ENCODE measurements at regions not wholly inside any gene's neighbourhood (a gene's known extent, or its start where the extent isn't known, plus 50 kb on each side); places are given as distances from the start of the nearest gene placed in this dataset.
A peak's percentile ranks its signal among the peaks of the same experiment; 100 is the strongest.

- Histone ChIP-seq H3K36me3 (ENCODE audit: control insufficient read depth in 4 of 4, insufficient read depth in 4 of 4, low read length in 4 of 4) (no peaks in the 10 kb centered on the region), H3K4me3 (no peak overlapping the region), H3K9ac (ENCODE audit: insufficient read depth in 1 of 2, low read length in 2 of 2) (no peak overlapping the region), H3K4me1 (ENCODE audit: control insufficient read depth in 5 of 5, insufficient read depth in 5 of 5, low read length in 5 of 5) (peaks cover 0 to 24% (median 17%) of the 10 kb centered on the region in 5 donors), H3K27me3 (ENCODE audit: control insufficient read depth in 3 of 3, insufficient read depth in 3 of 3, low read length in 2 of 3) (no peaks in the 10 kb centered on the region), H3K9me3 (ENCODE audit: control insufficient read depth in 4 of 4, insufficient read depth in 3 of 4, low read length in 3 of 4) (peaks cover 0 to 6% (median 2%) of the 10 kb centered on the region in 4 donors), H3K27ac (ENCODE audit: low read depth in 1 of 2, low read length in 1 of 2) (no peak overlapping the region)
- TF ChIP-seq, protein P1, sequence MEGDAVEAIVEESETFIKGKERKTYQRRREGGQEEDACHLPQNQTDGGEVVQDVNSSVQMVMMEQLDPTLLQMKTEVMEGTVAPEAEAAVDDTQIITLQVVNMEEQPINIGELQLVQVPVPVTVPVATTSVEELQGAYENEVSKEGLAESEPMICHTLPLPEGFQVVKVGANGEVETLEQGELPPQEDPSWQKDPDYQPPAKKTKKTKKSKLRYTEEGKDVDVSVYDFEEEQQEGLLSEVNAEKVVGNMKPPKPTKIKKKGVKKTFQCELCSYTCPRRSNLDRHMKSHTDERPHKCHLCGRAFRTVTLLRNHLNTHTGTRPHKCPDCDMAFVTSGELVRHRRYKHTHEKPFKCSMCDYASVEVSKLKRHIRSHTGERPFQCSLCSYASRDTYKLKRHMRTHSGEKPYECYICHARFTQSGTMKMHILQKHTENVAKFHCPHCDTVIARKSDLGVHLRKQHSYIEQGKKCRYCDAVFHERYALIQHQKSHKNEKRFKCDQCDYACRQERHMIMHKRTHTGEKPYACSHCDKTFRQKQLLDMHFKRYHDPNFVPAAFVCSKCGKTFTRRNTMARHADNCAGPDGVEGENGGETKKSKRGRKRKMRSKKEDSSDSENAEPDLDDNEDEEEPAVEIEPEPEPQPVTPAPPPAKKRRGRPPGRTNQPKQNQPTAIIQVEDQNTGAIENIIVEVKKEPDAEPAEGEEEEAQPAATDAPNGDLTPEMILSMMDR (IDR thresholded peaks at IDR 0.05; ENCODE audit: control extremely low read depth, extremely low read depth), result no peak
- 88 to 100% methylated on average over 1 of the region's 1 CpG for WGBS, 2 donors
- ATAC-seq (ENCODE audit: insufficient read depth, low FRiP score) (no peak), DNase-seq (peak; percentile 46 to 87 (median 82))
Measured at GRCh38 chr10:78377356-78377755, 343.7 kb downstream of the RPS24 start.

DNA sequence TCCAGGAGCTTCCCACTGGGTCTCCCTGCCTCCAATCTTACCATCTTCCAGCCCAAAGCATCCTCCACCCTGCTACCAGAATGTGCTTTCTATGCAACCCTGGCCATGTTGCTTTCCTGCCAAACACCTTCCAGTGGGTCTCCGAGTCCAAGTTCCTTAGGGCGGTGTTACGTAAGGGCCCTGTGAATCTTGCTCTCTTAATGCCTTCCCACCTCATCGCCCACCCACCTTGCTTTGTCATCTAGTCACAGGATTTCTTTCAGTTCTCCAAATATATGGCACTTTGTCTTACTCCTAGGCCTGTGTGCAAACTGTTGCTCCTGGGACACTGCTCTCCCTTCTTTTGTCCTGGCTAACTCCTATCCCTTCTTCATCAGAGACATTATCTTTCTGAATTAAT is 344.5 kb downstream of the RPS24 start:
- DNase-seq (no peak), ATAC-seq (ENCODE audit: insufficient read depth, low FRiP score) (no peak)
- H3K4me3 ChIP-seq, result no peak overlapping the region
- TF ChIP-seq, protein P1 (IDR thresholded peaks at IDR 0.05; ENCODE audit: control extremely low read depth, extremely low read depth), result no peak
- no peaks in the 10 kb centered on the region for H3K27me3 ChIP-seq (ENCODE audit: control insufficient read depth in 3 of 3, insufficient read depth in 3 of 3, low read length in 2 of 3)
- H3K4me1 ChIP-seq (ENCODE audit: control insufficient read depth in 5 of 5, insufficient read depth in 5 of 5, low read length in 5 of 5), result peaks cover 0 to 25% (median 17%) of the 10 kb centered on the region in 5 donors
- H3K9me3 ChIP-seq (ENCODE audit: control insufficient read depth in 4 of 4, insufficient read depth in 3 of 4, low read length in 3 of 4), result peaks cover 0 to 6% (median 2%) of the 10 kb centered on the region in 4 donors
- WGBS, 2 donors, result 91 to 94% methylated on average over 4 of the region's 4 CpGs
- no peaks in the 10 kb centered on the region for H3K36me3 ChIP-seq (ENCODE audit: control insufficient read depth in 4 of 4, insufficient read depth in 4 of 4, low read length in 4 of 4)
- no peak overlapping the region for H3K9ac ChIP-seq (ENCODE audit: insufficient read depth in 1 of 2, low read length in 2 of 2)
- H3K27ac ChIP-seq (ENCODE audit: low read depth in 1 of 2, low read length in 1 of 2), result no peak overlapping the region

GRCh38 chr10:78381107-78381506 is 347.4 kb downstream of the RPS24 start:
- ATAC-seq (ENCODE audit: insufficient read depth, low FRiP score), result no peak
- no peak overlapping the region for H3K27ac ChIP-seq (ENCODE audit: low read depth in 1 of 2, low read length in 1 of 2)
- H3K36me3 ChIP-seq (ENCODE audit: control insufficient read depth in 4 of 4, insufficient read depth in 4 of 4, low read length in 4 of 4), result no peaks in the 10 kb centered on the region
- TF ChIP-seq, protein P1 (IDR thresholded peaks at IDR 0.05; ENCODE audit: control extremely low read depth, extremely low read depth), result no peak
- DNase-seq, result no peak
- H3K27me3 ChIP-seq (ENCODE audit: control insufficient read depth in 3 of 3, insufficient read depth in 3 of 3, low read length in 2 of 3), result no peaks in the 10 kb centered on the region
- H3K9me3 ChIP-seq (ENCODE audit: control insufficient read depth in 4 of 4, insufficient read depth in 3 of 4, low read length in 3 of 4), result peaks cover 0 to 6% (median 2%) of the 10 kb centered on the region in 4 donors
- H3K4me1 ChIP-seq (ENCODE audit: control insufficient read depth in 5 of 5, insufficient read depth in 5 of 5, low read length in 5 of 5), result peaks cover 0 to 36% (median 20%) of the 10 kb centered on the region in 5 donors
- no peak overlapping the region for H3K4me3 ChIP-seq
- 60 to 61% methylated on average over 19 of the region's 19 CpGs for WGBS, 2 donors
- no peak overlapping the region for H3K9ac ChIP-seq (ENCODE audit: insufficient read depth in 1 of 2, low read length in 2 of 2)

GRCh38 chr10:78382047-78382446 is 348.4 kb downstream of the RPS24 start:
- DNase-seq, result no peak
- H3K36me3 ChIP-seq (ENCODE audit: control insufficient read depth in 4 of 4, insufficient read depth in 4 of 4, low read length in 4 of 4), result no peaks in the 10 kb centered on the region
- no peak overlapping the region for H3K4me3 ChIP-seq
- H3K27ac ChIP-seq (ENCODE audit: low read depth in 1 of 2, low read length in 1 of 2), result no peak overlapping the region
- TF ChIP-seq, protein P1 (IDR thresholded peaks at IDR 0.05; ENCODE audit: control extremely low read depth, extremely low read depth), result no peak
- H3K9ac ChIP-seq (ENCODE audit: insufficient read depth in 1 of 2, low read length in 2 of 2), result no peak overlapping the region
- ATAC-seq (ENCODE audit: insufficient read depth, low FRiP score), result no peak
- no peaks in the 10 kb centered on the region for H3K27me3 ChIP-seq (ENCODE audit: control insufficient read depth in 3 of 3, insufficient read depth in 3 of 3, low read length in 2 of 3)
- WGBS, 2 donors, result 87 to 94% methylated on average over 5 of the region's 5 CpGs
- H3K9me3 ChIP-seq (ENCODE audit: control insufficient read depth in 4 of 4, insufficient read depth in 3 of 4, low read length in 3 of 4), result peaks cover 0 to 6% (median 2%) of the 10 kb centered on the region in 4 donors
- peaks cover 0 to 27% (median 12%) of the 10 kb centered on the region in 5 donors for H3K4me1 ChIP-seq (ENCODE audit: control insufficient read depth in 5 of 5, insufficient read depth in 5 of 5, low read length in 5 of 5)

All from lung (tissue), 11 donors.